Stimulated activated naive B cell treated with anti-CD40 and anti-IgM and Interleukin-4, amounts not matched to agents 10 μg/mL and 1 μg/mL and 100 μg/mL, for 72 hours (primary cell): ENCODE measurements at regions not wholly inside any gene's neighbourhood (a gene's known extent, or its start where the extent isn't known, plus 50 kb on each side); places are given as distances from the start of the nearest gene placed in this dataset.
"Not testable (repeated sequence)": the region's sequence is repeated elsewhere in the genome, so short reads cannot be mapped to it uniquely, and the experiment has no call there.

Experiments
- ATAC-seq, 2 donors: fragments of 150-1000 bp; cut with Tn5 transposase; replicated peaks; 2 replicates each; pipeline ENCODE4 v1.10.0; 2021; ENCODE audit warnings: moderate library complexity in 1 of 2
- DNase-seq: peaks from one replicate; pipeline ENCODE4 v3.0.0; 2021
- H3K27ac Mint-ChIP-seq: one replicate; pipeline ENCODE4 v1.8.0; 2022; ENCODE audit warnings: mild to moderate bottlenecking, mixed read lengths
- H3K27me3 Mint-ChIP-seq, 2 donors: one replicate each; pipeline ENCODE4 v1.8.0; 2022; ENCODE audit warnings: mixed read lengths in 2 of 2
- H3K36me3 Mint-ChIP-seq, 2 donors: one replicate each; pipeline ENCODE4 v1.8.0; 2022; ENCODE audit warnings: mixed read lengths in 2 of 2, mild to moderate bottlenecking in 1 of 2
- H3K4me1 Mint-ChIP-seq, 2 donors: one replicate each; pipeline ENCODE4 v1.8.0; 2022; ENCODE audit warnings: mixed read lengths in 2 of 2, mild to moderate bottlenecking in 1 of 2
- H3K4me3 Mint-ChIP-seq, 2 donors: one replicate each; pipeline ENCODE4 v1.8.0; 2022; ENCODE audit warnings: mild to moderate bottlenecking in 2 of 2, mixed read lengths in 2 of 2, moderate library complexity in 1 of 2
- H3K9me3 Mint-ChIP-seq, 2 donors: one replicate each; pipeline ENCODE4 v1.8.0; 2022; ENCODE audit warnings: mixed read lengths in 2 of 2, mild to moderate bottlenecking in 1 of 2

- Mint-ChIP-seq H3K4me1 (no peaks in the 10 kb centered on the region), H3K9me3 (peaks cover 6 to 8% of the 10 kb centered on the region in 2 donors), H3K27me3 (no peaks in the 10 kb centered on the region), H3K4me3 (no peak overlapping the region), H3K36me3 (no peaks in the 10 kb centered on the region), H3K27ac (no peak overlapping the region)
- ATAC-seq (no peak), DNase-seq (no peak)
Observed at GRCh38 chr14:43706900-43707299, 800.2 kb downstream of the FSCB start.

GRCh38 chr14:43698561-43699284 lies 808.4 kb downstream of the FSCB start:
- not testable (repeated sequence) for DNase-seq, H3K4me1 Mint-ChIP-seq, ATAC-seq, H3K27ac Mint-ChIP-seq, H3K27me3 Mint-ChIP-seq, H3K9me3 Mint-ChIP-seq, H3K4me3 Mint-ChIP-seq, H3K36me3 Mint-ChIP-seq

- Mint-ChIP-seq H3K36me3 (no peaks in the 10 kb centered on the region), H3K9me3 (peaks cover 3 to 4% of the 10 kb centered on the region in 2 donors), H3K4me3 (no peak overlapping the region), H3K27ac (no peak overlapping the region), H3K27me3 (no peaks in the 10 kb centered on the region), H3K4me1 (no peaks in the 10 kb centered on the region)
- DNase-seq (no peak), ATAC-seq (no peak)
Observed at GRCh38 chr14:43697003-43697402, 810.1 kb downstream of the FSCB start.

GRCh38 chr14:43692706-43693105 lies 814.4 kb downstream of the FSCB start:
- Mint-ChIP-seq H3K4me1 (no peaks in the 10 kb centered on the region), H3K27ac (no peak overlapping the region)
- ATAC-seq, result no peak

GRCh38 chr14:43687921-43688320 lies 819.2 kb downstream of the FSCB start:
- Mint-ChIP-seq H3K27me3 (no peaks in the 10 kb centered on the region), H3K36me3 (no peaks in the 10 kb centered on the region), H3K4me1 (no peaks in the 10 kb centered on the region), H3K9me3 (peaks cover 0 to 2% of the 10 kb centered on the region in 2 donors), H3K27ac (no peak overlapping the region), H3K4me3 (no peak overlapping the region)
- DNase-seq (no peak), ATAC-seq (no peak)

More at GRCh38 chr14:43692706-43693105, 814.4 kb downstream of the FSCB start:
- no peak for DNase-seq
- Mint-ChIP-seq H3K36me3 (no peaks in the 10 kb centered on the region), H3K9me3 (peaks cover 0 to 2% of the 10 kb centered on the region in 2 donors), H3K27me3 (no peaks in the 10 kb centered on the region), H3K4me3 (no peak overlapping the region)

GRCh38 chr14:43677581-43677980 lies 829.5 kb downstream of the FSCB start:
- no peaks in the 10 kb centered on the region for H3K36me3 Mint-ChIP-seq
- no peak for DNase-seq
- no peak for ATAC-seq
- H3K4me1 Mint-ChIP-seq, result no peaks in the 10 kb centered on the region
- no peak overlapping the region for H3K27ac Mint-ChIP-seq
- H3K27me3 Mint-ChIP-seq, result no peaks in the 10 kb centered on the region
- H3K9me3 Mint-ChIP-seq, result peaks cover 4 to 8% of the 10 kb centered on the region in 2 donors
- H3K4me3 Mint-ChIP-seq, result no peak overlapping the region

- Mint-ChIP-seq H3K36me3 (no peaks in the 10 kb centered on the region), H3K4me1 (no peaks in the 10 kb centered on the region), H3K27ac (no peak overlapping the region), H3K4me3 (no peak overlapping the region), H3K9me3 (peaks cover 7 to 8% of the 10 kb centered on the region in 2 donors), H3K27me3 (no peaks in the 10 kb centered on the region)
- DNase-seq (no peak), ATAC-seq (no peak)
Observed at GRCh38 chr14:43674273-43674672, 832.8 kb downstream of the FSCB start.

- Mint-ChIP-seq H3K4me3 (no peak overlapping the region), H3K4me1 (no peaks in the 10 kb centered on the region), H3K27me3 (no peaks in the 10 kb centered on the region), H3K36me3 (no peaks in the 10 kb centered on the region), H3K9me3 (peaks cover 12 to 13% of the 10 kb centered on the region in 2 donors), H3K27ac (no peak overlapping the region)
- no peak for ATAC-seq
- no peak for DNase-seq
Observed at GRCh38 chr14:43671716-43672485, 835.2 kb downstream of the FSCB start.

- no peaks in the 10 kb centered on the region for H3K4me1 Mint-ChIP-seq
- no peak overlapping the region for H3K4me3 Mint-ChIP-seq
- no peaks in the 10 kb centered on the region for H3K27me3 Mint-ChIP-seq
Observed at GRCh38 chr14:43669355-43669754, 837.7 kb downstream of the FSCB start.

GRCh38 chr14:43665570-43666267 lies 841.4 kb downstream of the FSCB start:
- Mint-ChIP-seq H3K9me3 (peaks cover 10 to 12% of the 10 kb centered on the region in 2 donors), H3K27me3 (no peaks in the 10 kb centered on the region), H3K4me1 (no peaks in the 10 kb centered on the region), H3K4me3 (no peak overlapping the region), H3K27ac (no peak overlapping the region), H3K36me3 (no peaks in the 10 kb centered on the region)
- no peak for DNase-seq
- ATAC-seq, result no peak

More at GRCh38 chr14:43669355-43669754, 837.7 kb downstream of the FSCB start:
- H3K9me3 Mint-ChIP-seq, result peaks cover 13 to 15% of the 10 kb centered on the region in 2 donors
- no peak for ATAC-seq
- H3K27ac Mint-ChIP-seq, result no peak overlapping the region
- DNase-seq, result no peak
- H3K36me3 Mint-ChIP-seq, result no peaks in the 10 kb centered on the region

GRCh38 chr14:43655194-43655593 lies 851.9 kb downstream of the FSCB start:
- not testable (repeated sequence) for DNase-seq, H3K27ac Mint-ChIP-seq, H3K4me1 Mint-ChIP-seq, ATAC-seq, H3K4me3 Mint-ChIP-seq, H3K36me3 Mint-ChIP-seq, H3K27me3 Mint-ChIP-seq
- H3K9me3 Mint-ChIP-seq, result peaks cover 12 to 26% of the 10 kb centered on the region in 2 donors

- no peak overlapping the region for H3K27ac Mint-ChIP-seq
- no peaks in the 10 kb centered on the region for H3K27me3 Mint-ChIP-seq
- no peak for ATAC-seq
- H3K36me3 Mint-ChIP-seq, result no peaks in the 10 kb centered on the region
- H3K4me3 Mint-ChIP-seq, result no peak overlapping the region
- H3K9me3 Mint-ChIP-seq, result peaks cover 15 to 28% of the 10 kb centered on the region in 2 donors
- DNase-seq, result no peak
- H3K4me1 Mint-ChIP-seq, result no peaks in the 10 kb centered on the region
Observed at GRCh38 chr14:43651896-43652295, 855.2 kb downstream of the FSCB start.

- Mint-ChIP-seq H3K4me1 (no peaks in the 10 kb centered on the region), H3K9me3 (peaks cover 15 to 27% of the 10 kb centered on the region in 2 donors), H3K36me3 (no peaks in the 10 kb centered on the region), H3K27me3 (no peaks in the 10 kb centered on the region), H3K27ac (no peak overlapping the region), H3K4me3 (no peak overlapping the region)
- DNase-seq (no peak), ATAC-seq (no peak)
Observed at GRCh38 chr14:43651185-43651787, 855.8 kb downstream of the FSCB start.

- H3K27ac Mint-ChIP-seq, result no peak overlapping the region
- no peak overlapping the region for H3K4me3 Mint-ChIP-seq
- H3K4me1 Mint-ChIP-seq, result no peaks in the 10 kb centered on the region
- DNase-seq (no peak), ATAC-seq (no peak)
- no peaks in the 10 kb centered on the region for H3K36me3 Mint-ChIP-seq
- no peaks in the 10 kb centered on the region for H3K27me3 Mint-ChIP-seq
- H3K9me3 Mint-ChIP-seq, result peaks cover 15 to 24% of the 10 kb centered on the region in 2 donors
Observed at GRCh38 chr14:43649508-43649907, 857.6 kb downstream of the FSCB start.
